ENCODE measurements at regions not wholly inside any gene's neighbourhood (a gene's known extent, or its start where the extent isn't known, plus 50 kb on each side); places are given as distances from the start of the nearest gene placed in this dataset.

DNA sequence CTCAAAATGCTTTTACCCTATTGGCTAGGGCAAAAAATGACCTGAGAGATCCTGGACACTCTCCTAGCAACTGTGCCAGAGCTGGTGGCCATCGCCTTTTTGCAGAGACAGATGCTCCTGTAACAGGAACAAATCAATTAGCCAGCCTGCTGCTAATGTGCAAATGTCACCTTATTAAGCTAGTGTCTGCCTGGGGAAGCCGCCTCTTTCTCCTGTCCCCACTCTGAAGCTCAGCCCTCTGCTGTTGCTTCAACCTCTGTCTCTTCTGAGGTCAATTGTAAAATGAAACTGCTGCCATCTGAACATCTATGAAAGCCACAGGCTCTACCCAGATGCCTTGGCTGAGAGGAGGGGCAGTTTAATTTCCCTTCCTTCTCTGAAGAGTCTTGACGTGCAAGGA, 85.5 kb upstream of the CACNA1E start:
- Histone ChIP-seq H3K36me3 (ENCODE audit: insufficient read depth, low read length) (no peaks in the 10 kb centered on the region), H3K4me1 (ENCODE audit: insufficient read depth, low read length) (no peaks in the 10 kb centered on the region), H3K9me3 (ENCODE audit: control insufficient read depth, insufficient read depth, low read length) (no peaks in the 10 kb centered on the region), H3K9ac (ENCODE audit: low read depth, low read length) (no peak overlapping the region)

DNA sequence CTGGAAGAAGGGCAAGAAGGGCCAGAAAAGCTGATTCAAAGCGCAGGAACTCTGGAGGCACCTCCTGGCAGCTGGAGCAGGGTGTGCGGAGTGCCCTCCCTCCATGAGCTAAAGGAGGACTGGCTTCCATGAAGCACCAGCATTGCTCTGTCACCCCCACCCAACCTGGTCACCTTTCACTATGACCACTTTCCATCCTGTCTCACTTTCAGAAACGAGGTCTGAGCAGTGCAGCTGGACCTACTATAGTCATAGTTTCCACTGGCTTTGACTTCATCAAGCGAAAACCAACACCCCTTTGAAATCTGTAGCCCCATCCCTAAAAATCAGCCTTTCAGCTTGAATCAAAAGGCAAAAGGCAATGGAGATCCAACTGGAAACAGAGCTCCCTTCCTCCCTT, 84.8 kb upstream of the CACNA1E start:
- no peaks in the 10 kb centered on the region for H3K4me1 ChIP-seq (ENCODE audit: insufficient read depth, low read length)
- H3K9me3 ChIP-seq (ENCODE audit: control insufficient read depth, insufficient read depth, low read length): no peaks in the 10 kb centered on the region
- no peaks in the 10 kb centered on the region for H3K36me3 ChIP-seq (ENCODE audit: insufficient read depth, low read length)
- no peak overlapping the region for H3K9ac ChIP-seq (ENCODE audit: low read depth, low read length)

DNA sequence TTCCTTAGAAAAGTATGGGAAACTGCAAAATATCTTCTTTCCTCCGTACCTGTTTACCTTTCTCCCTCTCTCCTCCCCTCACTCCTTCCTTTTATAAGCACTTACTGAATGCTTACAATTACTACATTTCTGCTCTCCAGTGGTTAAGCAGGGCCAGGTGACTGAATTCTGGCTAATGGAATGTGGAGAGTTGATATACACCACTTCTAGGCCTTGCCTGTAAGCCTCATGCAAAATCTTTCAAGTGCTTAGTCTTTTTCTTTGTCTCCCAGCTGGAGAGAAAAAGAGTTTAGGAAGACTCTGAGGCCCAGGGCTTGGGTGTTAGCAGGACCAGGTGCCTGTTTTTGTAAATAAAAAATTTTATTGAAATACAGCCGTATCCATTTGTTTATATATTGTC, 77.7 kb upstream of the CACNA1E start:
- Histone ChIP-seq H3K36me3 (ENCODE audit: insufficient read depth, low read length) (no peaks in the 10 kb centered on the region), H3K4me1 (ENCODE audit: insufficient read depth, low read length) (peaks cover 6% of the 10 kb centered on the region; the same call in 1 of the 2 replicates), H3K9me3 (ENCODE audit: control insufficient read depth, insufficient read depth, low read length) (no peaks in the 10 kb centered on the region), H3K9ac (ENCODE audit: low read depth, low read length) (no peak overlapping the region)

DNA sequence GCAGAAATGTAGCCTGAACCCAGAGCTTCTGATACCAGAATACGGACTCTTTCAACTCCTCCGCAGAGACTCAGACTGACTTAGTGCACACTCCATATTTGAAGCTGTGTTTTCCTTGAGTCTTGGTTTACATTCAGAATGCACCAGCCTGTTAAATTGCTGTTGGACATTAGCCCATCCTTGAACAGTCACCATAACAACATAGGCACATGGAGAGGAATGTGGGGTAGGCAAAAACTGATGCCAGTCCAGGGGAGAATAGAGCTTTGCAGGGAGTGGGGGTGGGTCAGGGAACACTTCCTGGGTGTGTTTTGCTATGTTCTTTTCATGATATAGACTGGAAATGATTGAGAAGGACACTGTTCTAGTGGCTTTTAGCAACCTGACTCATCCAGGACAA, 76.3 kb upstream of the CACNA1E start:
- no peaks in the 10 kb centered on the region for H3K9me3 ChIP-seq (ENCODE audit: control insufficient read depth, insufficient read depth, low read length)
- H3K4me1 ChIP-seq (ENCODE audit: insufficient read depth, low read length): peaks cover 6% of the 10 kb centered on the region; the same call in 1 of the 2 replicates
- H3K9ac ChIP-seq (ENCODE audit: low read depth, low read length): no peak overlapping the region
- H3K36me3 ChIP-seq (ENCODE audit: insufficient read depth, low read length): no peaks in the 10 kb centered on the region

GRCh38 chr1:181409981-181410380, 73.3 kb upstream of the CACNA1E start:
- Histone ChIP-seq H3K36me3 (ENCODE audit: insufficient read depth, low read length) (no peaks in the 10 kb centered on the region), H3K4me1 (ENCODE audit: insufficient read depth, low read length) (peaks cover 6% of the 10 kb centered on the region; the same call in 1 of the 2 replicates), H3K9me3 (ENCODE audit: control insufficient read depth, insufficient read depth, low read length) (no peaks in the 10 kb centered on the region), H3K9ac (ENCODE audit: low read depth, low read length) (no peak overlapping the region)

DNA sequence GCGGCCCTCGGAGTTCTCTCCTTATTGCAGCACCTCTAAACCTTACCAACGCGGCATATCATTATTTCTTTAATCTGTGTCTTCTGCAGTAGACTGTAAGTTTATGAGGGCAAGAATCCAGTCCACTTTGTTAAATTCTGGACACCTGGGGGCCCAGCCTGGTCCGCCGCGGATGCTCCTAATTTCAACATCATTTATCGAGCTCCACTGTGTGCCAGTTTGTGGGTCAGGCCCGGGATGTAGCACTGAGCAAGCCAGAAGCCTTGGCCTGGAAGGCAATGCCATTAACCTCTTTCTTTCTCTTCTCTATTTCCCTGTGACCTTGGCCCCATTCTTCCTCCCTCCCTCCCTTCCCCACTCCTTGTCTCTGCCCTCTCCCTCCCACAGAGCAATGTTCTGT, 70.6 kb upstream of the CACNA1E start:
- Histone ChIP-seq H3K9me3 (ENCODE audit: control insufficient read depth, insufficient read depth, low read length) (no peaks in the 10 kb centered on the region), H3K4me1 (ENCODE audit: insufficient read depth, low read length) (no peaks in the 10 kb centered on the region), H3K36me3 (ENCODE audit: insufficient read depth, low read length) (no peaks in the 10 kb centered on the region), H3K9ac (ENCODE audit: low read depth, low read length) (no peak overlapping the region)

GRCh38 chr1:181413195-181413815, 70.0 kb upstream of the CACNA1E start:
- H3K4me1 ChIP-seq (ENCODE audit: insufficient read depth, low read length): no peaks in the 10 kb centered on the region
- H3K9ac ChIP-seq (ENCODE audit: low read depth, low read length): no peak overlapping the region
- no peaks in the 10 kb centered on the region for H3K36me3 ChIP-seq (ENCODE audit: insufficient read depth, low read length)
- no peaks in the 10 kb centered on the region for H3K9me3 ChIP-seq (ENCODE audit: control insufficient read depth, insufficient read depth, low read length)

DNA sequence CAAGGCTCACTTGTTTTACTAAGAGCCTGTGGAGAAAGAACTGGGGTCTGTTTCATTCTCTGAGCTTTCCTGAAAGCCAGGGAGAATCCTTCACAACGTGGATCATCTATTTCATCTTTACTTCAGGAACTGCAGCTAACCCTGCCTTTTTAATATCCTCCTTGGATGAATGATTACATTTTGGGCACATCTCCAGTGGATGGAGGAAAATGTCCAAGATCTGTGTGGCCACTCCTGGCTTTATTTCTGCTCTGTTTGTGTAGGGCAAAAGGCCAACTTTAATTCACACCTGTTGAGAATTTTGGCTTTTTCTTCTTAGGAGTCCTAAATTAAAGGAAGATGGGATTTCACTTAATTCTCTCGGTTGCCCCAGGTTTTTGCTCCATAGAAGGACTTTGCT, 69.5 kb upstream of the CACNA1E start:
- H3K4me1 ChIP-seq (ENCODE audit: insufficient read depth, low read length): no peaks in the 10 kb centered on the region

DNA sequence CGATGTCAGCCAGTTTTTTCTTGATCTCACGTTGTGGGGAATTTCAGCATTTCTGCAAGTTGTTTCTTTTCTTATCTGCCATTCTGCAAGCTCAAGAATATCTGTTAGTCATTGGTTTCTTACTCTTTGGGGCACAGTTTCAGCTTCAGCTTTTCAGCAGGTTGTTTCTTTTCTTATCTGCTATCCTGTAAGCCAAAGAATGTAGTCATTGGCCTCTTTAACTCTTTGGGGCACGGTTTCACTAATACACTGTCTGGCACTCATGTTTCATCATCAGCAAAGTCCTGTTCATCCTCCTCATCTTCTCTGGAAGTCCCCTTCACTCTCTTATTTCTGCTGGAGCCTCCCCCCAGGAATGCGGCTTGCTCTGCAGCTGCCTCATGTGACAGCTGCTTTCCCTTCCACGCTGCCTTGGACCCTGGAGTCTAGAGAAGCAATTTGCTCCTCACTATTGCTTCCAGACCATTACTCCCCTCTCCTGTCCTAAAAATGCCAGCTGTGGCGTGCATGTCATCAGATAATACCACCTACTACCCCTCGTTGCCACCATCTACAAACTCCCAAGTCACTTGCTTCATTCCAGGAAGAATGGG, 67.0 kb upstream of the CACNA1E start:
- Histone ChIP-seq H3K9ac (ENCODE audit: low read depth, low read length) (no peak overlapping the region), H3K4me1 (ENCODE audit: insufficient read depth, low read length) (no peaks in the 10 kb centered on the region), H3K9me3 (ENCODE audit: control insufficient read depth, insufficient read depth, low read length) (no peaks in the 10 kb centered on the region), H3K36me3 (ENCODE audit: insufficient read depth, low read length) (no peaks in the 10 kb centered on the region)

More for the DNA sequence above, 69.5 kb upstream of the CACNA1E start:
- no peaks in the 10 kb centered on the region for H3K9me3 ChIP-seq (ENCODE audit: control insufficient read depth, insufficient read depth, low read length)
- H3K36me3 ChIP-seq (ENCODE audit: insufficient read depth, low read length): no peaks in the 10 kb centered on the region
- no peak overlapping the region for H3K9ac ChIP-seq (ENCODE audit: low read depth, low read length)

DNA sequence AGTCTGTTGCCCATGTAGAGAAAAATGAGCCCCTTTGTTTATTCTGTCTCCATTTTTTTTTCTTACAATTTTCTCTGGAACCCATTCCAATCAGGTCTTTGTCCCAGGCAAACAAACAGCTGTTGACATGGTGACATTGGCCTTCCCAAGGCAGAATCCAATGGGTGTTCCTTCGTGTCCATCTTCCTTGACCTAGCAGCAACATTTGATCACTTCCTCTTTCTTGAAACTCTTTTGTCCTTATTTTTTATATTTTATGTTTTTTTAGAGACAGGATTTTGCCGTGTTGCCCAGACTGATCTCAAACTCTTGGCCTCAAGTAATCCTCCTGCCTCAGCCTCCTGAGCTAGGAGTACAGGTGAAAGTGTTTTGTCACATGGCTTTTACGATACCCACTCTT, 65.4 kb upstream of the CACNA1E start:
- no peaks in the 10 kb centered on the region for H3K36me3 ChIP-seq (ENCODE audit: insufficient read depth, low read length)
- no peaks in the 10 kb centered on the region for H3K9me3 ChIP-seq (ENCODE audit: control insufficient read depth, insufficient read depth, low read length)
- no peaks in the 10 kb centered on the region for H3K4me1 ChIP-seq (ENCODE audit: insufficient read depth, low read length)
- no peak overlapping the region for H3K9ac ChIP-seq (ENCODE audit: low read depth, low read length)

DNA sequence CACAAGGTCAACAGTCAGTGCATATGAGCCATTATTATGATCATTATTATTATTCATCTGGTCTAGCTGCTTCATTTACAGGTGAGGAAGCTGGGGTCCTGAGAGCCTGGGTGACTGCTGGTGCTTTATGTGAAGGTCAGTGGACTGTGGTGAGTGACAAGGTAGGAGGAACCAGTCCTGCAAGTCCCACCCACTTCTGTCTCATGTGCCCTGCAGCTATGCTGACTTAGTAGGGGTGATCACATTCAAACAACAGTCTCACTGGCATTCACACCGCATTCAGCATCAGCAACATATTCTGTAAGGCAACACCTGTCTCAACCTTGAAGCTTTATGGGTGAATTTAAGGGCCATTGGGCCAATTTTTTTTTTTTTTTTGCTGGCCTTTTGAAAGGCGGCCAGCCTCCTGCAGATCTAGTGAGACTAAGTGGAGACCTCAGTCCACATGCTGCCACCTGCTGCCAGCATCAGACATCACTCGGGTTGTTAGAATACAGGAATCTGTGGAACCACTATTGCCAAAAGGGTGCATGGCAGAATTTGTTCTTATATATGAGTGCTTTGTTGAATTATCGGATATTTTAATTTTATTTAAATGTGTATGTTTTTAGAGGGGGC, 59.9 kb upstream of the CACNA1E start:
- Histone ChIP-seq H3K9ac (ENCODE audit: low read depth, low read length) (no peak overlapping the region), H3K4me1 (ENCODE audit: insufficient read depth, low read length) (no peaks in the 10 kb centered on the region), H3K9me3 (ENCODE audit: control insufficient read depth, insufficient read depth, low read length) (no peaks in the 10 kb centered on the region), H3K36me3 (ENCODE audit: insufficient read depth, low read length) (no peaks in the 10 kb centered on the region)

GRCh38 chr1:181424786-181425403, 58.4 kb upstream of the CACNA1E start:
- H3K36me3 ChIP-seq (ENCODE audit: insufficient read depth, low read length): no peaks in the 10 kb centered on the region
- no peaks in the 10 kb centered on the region for H3K9me3 ChIP-seq (ENCODE audit: control insufficient read depth, insufficient read depth, low read length)
- H3K4me1 ChIP-seq (ENCODE audit: insufficient read depth, low read length): no peaks in the 10 kb centered on the region
- no peak overlapping the region for H3K9ac ChIP-seq (ENCODE audit: low read depth, low read length)

DNA sequence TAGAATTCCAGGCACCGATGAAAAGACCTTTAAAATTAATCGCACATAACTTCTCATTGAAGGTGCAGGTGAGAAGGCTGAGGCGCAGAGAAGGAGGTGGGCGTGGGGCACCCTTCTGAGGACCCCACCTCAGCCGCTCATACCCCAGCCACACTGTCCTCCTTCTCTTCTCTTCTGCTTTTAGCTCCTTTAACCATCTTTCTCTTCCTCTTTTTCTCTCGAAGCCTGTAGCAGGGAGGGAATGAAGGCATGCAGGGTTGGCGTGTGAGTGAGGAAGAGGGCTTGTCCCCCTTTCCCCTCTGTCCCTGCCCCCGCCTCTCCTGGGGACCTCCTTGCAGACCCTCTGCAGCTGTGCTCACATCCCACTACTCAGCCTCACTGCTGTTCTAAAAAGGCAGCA, 57.8 kb upstream of the CACNA1E start:
- Histone ChIP-seq H3K9ac (ENCODE audit: low read depth, low read length) (no peak overlapping the region), H3K9me3 (ENCODE audit: control insufficient read depth, insufficient read depth, low read length) (no peaks in the 10 kb centered on the region), H3K36me3 (ENCODE audit: insufficient read depth, low read length) (no peaks in the 10 kb centered on the region), H3K4me1 (ENCODE audit: insufficient read depth, low read length) (no peaks in the 10 kb centered on the region)

- no peaks in the 10 kb centered on the region for H3K36me3 ChIP-seq (ENCODE audit: insufficient read depth, low read length)
- no peaks in the 10 kb centered on the region for H3K9me3 ChIP-seq (ENCODE audit: control insufficient read depth, insufficient read depth, low read length)
- H3K4me1 ChIP-seq (ENCODE audit: insufficient read depth, low read length): no peaks in the 10 kb centered on the region
- no peak overlapping the region for H3K9ac ChIP-seq (ENCODE audit: low read depth, low read length)
Measured at GRCh38 chr1:181429462-181429861, 53.9 kb upstream of the CACNA1E start.

Data from ES-I3 (cell line).